ENCODE measurements at regions not wholly inside any gene's neighbourhood (a gene's known extent, or its start where the extent isn't known, plus 50 kb on each side); places are given as distances from the start of the nearest gene placed in this dataset.

GRCh38 chr4:134463771-134464170, 262.2 kb upstream of the PABPC4L start:
- no peak for DNase-seq

GRCh38 chr4:134426821-134427220, 225.2 kb upstream of the PABPC4L start:
- no peak for DNase-seq

GRCh38 chr4:134425756-134426155, 224.2 kb upstream of the PABPC4L start:
- no peak for DNase-seq

- no peak for DNase-seq
Observed at GRCh38 chr4:134422776-134423175, 221.2 kb upstream of the PABPC4L start.

- DNase-seq = no peak
Observed at GRCh38 chr4:134421734-134422133, 220.1 kb upstream of the PABPC4L start.

GRCh38 chr4:134408897-134409296, 207.3 kb upstream of the PABPC4L start:
- no peak for DNase-seq

- no peak for DNase-seq
Observed at GRCh38 chr4:134401798-134402197, 200.2 kb upstream of the PABPC4L start.

GRCh38 chr4:134393592-134393991, 192.0 kb upstream of the PABPC4L start:
- DNase-seq = no peak

- DNase-seq = no peak
Observed at GRCh38 chr4:134390319-134390718, 188.7 kb upstream of the PABPC4L start.

- DNase-seq = no peak
Observed at GRCh38 chr4:134388351-134388750, 186.8 kb upstream of the PABPC4L start.

GRCh38 chr4:134382478-134383227, 181.1 kb upstream of the PABPC4L start:
- no peak for DNase-seq

GRCh38 chr4:134375775-134376174, 174.2 kb upstream of the PABPC4L start:
- DNase-seq = no peak

GRCh38 chr4:134365852-134366251, 164.3 kb upstream of the PABPC4L start:
- DNase-seq = no peak

- DNase-seq = no peak
Observed at GRCh38 chr4:134364928-134365327, 163.3 kb upstream of the PABPC4L start.

- no peak for DNase-seq
Observed at GRCh38 chr4:134345244-134345643, 143.7 kb upstream of the PABPC4L start.

- DNase-seq = no peak
Observed at GRCh38 chr4:134343656-134344055, 142.1 kb upstream of the PABPC4L start.

- DNase-seq = no peak
Observed at GRCh38 chr4:134343081-134343480, 141.5 kb upstream of the PABPC4L start.

- no peak for DNase-seq
Observed at GRCh38 chr4:134337574-134337973, 136.0 kb upstream of the PABPC4L start.

GRCh38 chr4:134328741-134329140, 127.2 kb upstream of the PABPC4L start:
- DNase-seq = no peak

- DNase-seq = no peak
Observed at GRCh38 chr4:134327274-134328122, 125.9 kb upstream of the PABPC4L start.

GRCh38 chr4:134326866-134327265, 125.3 kb upstream of the PABPC4L start:
- no peak for DNase-seq

- no peak for DNase-seq
Observed at GRCh38 chr4:134324179-134324578, 122.6 kb upstream of the PABPC4L start.

GRCh38 chr4:134320048-134320447, 118.5 kb upstream of the PABPC4L start:
- no peak for DNase-seq

- DNase-seq = no peak
Observed at GRCh38 chr4:134313591-134313990, 112.0 kb upstream of the PABPC4L start.
